IMR-90 (cell line): ENCODE measurements at regions not wholly inside any gene's neighbourhood (a gene's known extent, or its start where the extent isn't known, plus 50 kb on each side); places are given as distances from the start of the nearest gene placed in this dataset.

Experiments
- ATAC-seq: fragments of 200-7000 bp; cut with Tn5 transposase; 2 replicates; pipeline ENCODE4 v1.9.1; 2020; ENCODE audit warnings: low read depth, mild to moderate bottlenecking, moderate library complexity
- BruUV-seq: library from RNA; stranded (reverse); fragments of 400-500 nt; replicated peaks from 2 replicates; lab custom pipeline; 2021; lab: Mats Ljungman, UMichigan
- CTCF ChIA-PET: fragments of 300-600 bp; formaldehyde crosslinking; extraction: SDS; loops from one replicate; lab custom pipeline; 2021; ENCODE audit warnings: antibody characterized with exemption; lab: Yijun Ruan, JAX
- POLR2A ChIA-PET: fragments of 300-600 bp; sonication (Branson Sonifier 250); formaldehyde crosslinking; loops from one replicate; lab custom pipeline; 2022; ENCODE audit warnings: antibody characterized with exemption; ENCODE audit not compliant: unreplicated experiment; lab: Charles Lee
- DNase-seq: peaks from one replicate; pipeline ENCODE4 v3.0.0; 2013
- H2AFZ ChIP-seq: replicated peaks from 2 replicates; pipeline ENCODE3; 2013; ENCODE audit warnings: low read length, mild to moderate bottlenecking; ENCODE audit not compliant: poor library complexity
- H2AK5ac ChIP-seq: 2 replicates; pipeline ENCODE4 v1.6.1; 2013; ENCODE audit warnings: low read depth, low read length, inconsistent platforms
- H2AK9ac ChIP-seq: replicated peaks from 2 replicates; pipeline ENCODE3; 2013; ENCODE audit warnings: mild to moderate bottlenecking, low read depth, low read length, moderate library complexity; ENCODE audit not compliant: poor library complexity
- H2BK120ac ChIP-seq: 2 replicates; pipeline ENCODE4 v1.6.1; 2013; ENCODE audit warnings: low read depth, low read length, inconsistent platforms
- H2BK15ac ChIP-seq: 3 replicates; pipeline ENCODE4 v1.6.1; 2013; ENCODE audit warnings: low read depth, low read length, inconsistent platforms
- H2BK20ac ChIP-seq: 2 replicates; pipeline ENCODE4 v1.6.1; 2013; ENCODE audit warnings: low read depth, mild to moderate bottlenecking, inconsistent platforms, low read length, moderate library complexity
- H2BK5ac ChIP-seq: 2 replicates; pipeline ENCODE4 v1.6.1; 2013; ENCODE audit warnings: mild to moderate bottlenecking, low read depth, low read length, inconsistent platforms; ENCODE audit not compliant: poor library complexity, severe bottlenecking
- H3K14ac ChIP-seq: replicated peaks from 2 replicates; pipeline ENCODE4 v1.6.1; 2013; ENCODE audit warnings: low read depth, low read length, inconsistent platforms
- H3K18ac ChIP-seq: 2 replicates; pipeline ENCODE4 v1.6.1; 2013; ENCODE audit warnings: low read depth, low read length, control low read depth
- H3K23ac ChIP-seq: 2 replicates; pipeline ENCODE4 v1.6.1; 2013; ENCODE audit warnings: low read depth, low read length, inconsistent platforms
- H3K27ac ChIP-seq: 2 replicates; pipeline ENCODE4 v1.5.1; 2013; ENCODE audit warnings: mild to moderate bottlenecking, control low read depth, low read length; ENCODE audit not compliant: insufficient read depth
- H3K27me3 ChIP-seq: 2 replicates; pipeline ENCODE4 v1.6.1; 2013; ENCODE audit warnings: low read length; ENCODE audit not compliant: control insufficient read depth, insufficient read depth
- H3K36me3 ChIP-seq: 2 replicates; pipeline ENCODE4 v1.6.1; 2013; ENCODE audit warnings: low read length, mixed read lengths; ENCODE audit not compliant: control insufficient read depth, insufficient read depth
- H3K4ac ChIP-seq: 2 replicates; pipeline ENCODE4 v1.6.1; 2013; ENCODE audit warnings: low read depth, low read length, inconsistent platforms
- H3K4me1 ChIP-seq: 2 replicates; pipeline ENCODE4 v1.6.1; 2013; ENCODE audit warnings: low read length, mixed read lengths; ENCODE audit not compliant: control insufficient read depth, insufficient read depth
- H3K4me2 ChIP-seq: 2 replicates; pipeline ENCODE4 v1.6.1; 2013; ENCODE audit warnings: low read depth, mild to moderate bottlenecking, control low read depth, low read length, moderate library complexity
- H3K4me3 ChIP-seq: 2 replicates; pipeline ENCODE4 v1.5.1; 2013; ENCODE audit warnings: low read depth, mild to moderate bottlenecking, control low read depth, low read length, moderate library complexity; ENCODE audit not compliant: insufficient read depth
- H3K56ac ChIP-seq: 2 replicates; pipeline ENCODE4 v1.6.1; 2013; ENCODE audit warnings: low read length, inconsistent platforms; ENCODE audit not compliant: insufficient read depth; ENCODE audit errors: extremely low read depth
- H3K79me1 ChIP-seq, 2 experiments: 2 replicates each; pipeline ENCODE4 v1.6.1; 2013; ENCODE audit warnings: low read length in 2 of 2, inconsistent platforms in 1 of 2, low read depth in 1 of 2
- H3K9ac ChIP-seq: 2 replicates; pipeline ENCODE4 v1.6.1; 2013; ENCODE audit warnings: low read depth, low read length, control low read depth
- H3K9me1 ChIP-seq: 2 replicates; pipeline ENCODE4 v1.6.1; 2013; ENCODE audit warnings: low read length, inconsistent platforms; ENCODE audit not compliant: insufficient read depth
- H3K9me3 ChIP-seq: 2 replicates; pipeline ENCODE4 v1.6.1; 2013; ENCODE audit warnings: low read length; ENCODE audit not compliant: control insufficient read depth, insufficient read depth
- H4K20me1 ChIP-seq: 2 replicates; pipeline ENCODE4 v1.6.1; 2013; ENCODE audit warnings: low read length, inconsistent platforms; ENCODE audit not compliant: insufficient read depth
- H4K5ac ChIP-seq: 2 replicates; pipeline ENCODE4 v1.6.1; 2013; ENCODE audit warnings: mild to moderate bottlenecking, low read depth, low read length, control low read depth
- H4K8ac ChIP-seq, 2 experiments: 2 replicates each; pipeline ENCODE4 v1.6.1; 2013; ENCODE audit warnings: low read depth in 2 of 2, low read length in 2 of 2, control low read depth in 1 of 2, inconsistent platforms in 1 of 2
- H4K91ac ChIP-seq: 2 replicates; pipeline ENCODE4 v1.6.1; 2013; ENCODE audit warnings: low read depth, low read length, inconsistent platforms; ENCODE audit not compliant: insufficient read depth
- BHLHE40 ChIP-seq: fragments of 150-350 bp; IDR thresholded peaks from 2 replicates; pipeline ENCODE4 v1.6.1; 2016; ENCODE audit warnings: mild to moderate bottlenecking, low read depth, low read length
- CEBPB ChIP-seq: IDR thresholded peaks from 2 replicates; pipeline ENCODE4 v1.6.1; 2012; ENCODE audit warnings: low read depth, low read length, improper control_type of control experiment
- CHD1 ChIP-seq: IDR thresholded peaks from 2 replicates; pipeline ENCODE4 v1.6.1; 2012; ENCODE audit warnings: low read depth, low read length, improper control_type of control experiment
- FOS ChIP-seq: fragments of 150-350 bp; IDR thresholded peaks from 2 replicates; pipeline ENCODE4 v1.6.1; 2016; ENCODE audit warnings: low read depth, low read length
- MAFK ChIP-seq: IDR thresholded peaks from 2 replicates; pipeline ENCODE4 v1.6.1; 2012; ENCODE audit warnings: low read depth, low read length, improper control_type of control experiment
- MAZ ChIP-seq: IDR thresholded peaks from 2 replicates; pipeline ENCODE4 v1.6.1; 2012; ENCODE audit warnings: low read depth, mild to moderate bottlenecking, low read length, improper control_type of control experiment, moderate library complexity, borderline replicate concordance
- MXI1 ChIP-seq: IDR thresholded peaks from 2 replicates; pipeline ENCODE4 v1.6.1; 2012; ENCODE audit warnings: low read depth, mild to moderate bottlenecking, low read length, moderate library complexity, borderline replicate concordance
- NFE2L2 ChIP-seq: fragments of 150-350 bp; IDR thresholded peaks from 2 replicates; pipeline ENCODE4 v1.6.1; 2016; ENCODE audit warnings: low read depth, mild to moderate bottlenecking, low read length
- POLR2A ChIP-seq: IDR thresholded peaks from 2 replicates; pipeline ENCODE4 v1.6.1; 2012; ENCODE audit warnings: mild to moderate bottlenecking, low read depth, low read length
- RAD21 ChIP-seq: IDR thresholded peaks from 2 replicates; pipeline ENCODE4 v1.6.1; 2012; ENCODE audit warnings: low read length, improper control_type of control experiment
- RFX5 ChIP-seq: IDR thresholded peaks from 2 replicates; pipeline ENCODE4 v1.8.0; 2012; ENCODE audit warnings: low read depth, mild to moderate bottlenecking, low read length, moderate library complexity
- WGBS, 2 experiments: methylation state at CpG; one replicate each; pipeline versions ENCODE4 v1.1.5 to v1.1.7; 2013; ENCODE audit warnings: missing lambda C conversion rate in 2 of 2; ENCODE audit not compliant: insufficient read length in 1 of 2; ENCODE audit errors: extremely low coverage in 2 of 2; 5-methylcytosine and 5-hydroxymethylcytosine counted together
- dilution Hi-C: fragments of 300-500 bp; cut with HindIII; formaldehyde crosslinking; loops from one replicate; pipeline ENCODE4 v1.14.3; 2018; ENCODE audit warnings: low sequenced_read_pairs; ENCODE audit not compliant: unreplicated experiment
- in situ Hi-C: fragments of 300-500 bp; cut with MboI; formaldehyde crosslinking; loops from 3 replicates; pipeline ENCODE4 v1.14.3; 2019; ENCODE audit warnings: low sequenced_read_pairs, inconsistent platforms, mixed read lengths
- intact Hi-C: fragments of 100-400 bp; cut with micrococcal nuclease; formaldehyde crosslinking; loops from 2 replicates; pipeline ENCODE4 v1.10.0; 2022
- TF ChIP-seq, protein P1 (sequence below): conservative IDR thresholded peaks from 2 replicates; pipeline ENCODE4 v1.5.1; 2012; ENCODE audit warnings: mild to moderate bottlenecking, low read depth, low read length, improper control_type of control experiment
- TF ChIP-seq, protein P2 (sequence below): fragments of 150-350 bp; IDR thresholded peaks from 2 replicates; pipeline ENCODE4 v1.6.1; 2017; ENCODE audit warnings: mild to moderate bottlenecking, antibody characterized with exemption, low read length, low read depth
- TF ChIP-seq, protein P3 (sequence below): fragments of 150-350 bp; IDR thresholded peaks from 2 replicates; pipeline ENCODE4 v1.6.1; 2016; ENCODE audit warnings: low read depth, mild to moderate bottlenecking, low read length, moderate library complexity, borderline replicate concordance

- no peak for DNase-seq
- Histone ChIP-seq H3K56ac (no peak overlapping the region), H4K5ac (no peak overlapping the region), H4K8ac (no peak overlapping the region), H2AFZ (no peak overlapping the region), H2BK15ac (no peak overlapping the region), H2BK20ac (no peak overlapping the region), H4K91ac (no peak overlapping the region), H3K9me1 (no peaks in the 10 kb centered on the region), H3K9me3 (no peaks in the 10 kb centered on the region), H4K20me1 (no peaks in the 10 kb centered on the region), H2AK9ac (no peak overlapping the region), H3K23ac (no peak overlapping the region), H3K36me3 (no peaks in the 10 kb centered on the region), H3K14ac (no peak overlapping the region), H3K27ac (no peak overlapping the region), H3K18ac (no peak overlapping the region), H2AK5ac (no peak overlapping the region), H3K79me1 (no peaks in the 10 kb centered on the region), H2BK120ac (no peak overlapping the region), H3K4ac (no peak overlapping the region), H3K27me3 (no peaks in the 10 kb centered on the region), H2BK5ac (no peak overlapping the region), H3K4me3 (no peak overlapping the region), H3K9ac (no peak overlapping the region), H3K4me1 (no peaks in the 10 kb centered on the region), H3K4me2 (no peak overlapping the region)
- POLR2A ChIA-PET = no interaction called here
- ATAC-seq = no peak
- TF ChIP-seq BHLHE40 = no peak
- TF ChIP-seq CHD1 = no peak
- no peak for TF ChIP-seq MAZ
- TF ChIP-seq POLR2A = no peak
- no peak for TF ChIP-seq CEBPB
- TF ChIP-seq, protein P1, sequence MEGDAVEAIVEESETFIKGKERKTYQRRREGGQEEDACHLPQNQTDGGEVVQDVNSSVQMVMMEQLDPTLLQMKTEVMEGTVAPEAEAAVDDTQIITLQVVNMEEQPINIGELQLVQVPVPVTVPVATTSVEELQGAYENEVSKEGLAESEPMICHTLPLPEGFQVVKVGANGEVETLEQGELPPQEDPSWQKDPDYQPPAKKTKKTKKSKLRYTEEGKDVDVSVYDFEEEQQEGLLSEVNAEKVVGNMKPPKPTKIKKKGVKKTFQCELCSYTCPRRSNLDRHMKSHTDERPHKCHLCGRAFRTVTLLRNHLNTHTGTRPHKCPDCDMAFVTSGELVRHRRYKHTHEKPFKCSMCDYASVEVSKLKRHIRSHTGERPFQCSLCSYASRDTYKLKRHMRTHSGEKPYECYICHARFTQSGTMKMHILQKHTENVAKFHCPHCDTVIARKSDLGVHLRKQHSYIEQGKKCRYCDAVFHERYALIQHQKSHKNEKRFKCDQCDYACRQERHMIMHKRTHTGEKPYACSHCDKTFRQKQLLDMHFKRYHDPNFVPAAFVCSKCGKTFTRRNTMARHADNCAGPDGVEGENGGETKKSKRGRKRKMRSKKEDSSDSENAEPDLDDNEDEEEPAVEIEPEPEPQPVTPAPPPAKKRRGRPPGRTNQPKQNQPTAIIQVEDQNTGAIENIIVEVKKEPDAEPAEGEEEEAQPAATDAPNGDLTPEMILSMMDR = no peak
- no peak for TF ChIP-seq NFE2L2
- no peak for TF ChIP-seq FOS
- TF ChIP-seq, protein P2, sequence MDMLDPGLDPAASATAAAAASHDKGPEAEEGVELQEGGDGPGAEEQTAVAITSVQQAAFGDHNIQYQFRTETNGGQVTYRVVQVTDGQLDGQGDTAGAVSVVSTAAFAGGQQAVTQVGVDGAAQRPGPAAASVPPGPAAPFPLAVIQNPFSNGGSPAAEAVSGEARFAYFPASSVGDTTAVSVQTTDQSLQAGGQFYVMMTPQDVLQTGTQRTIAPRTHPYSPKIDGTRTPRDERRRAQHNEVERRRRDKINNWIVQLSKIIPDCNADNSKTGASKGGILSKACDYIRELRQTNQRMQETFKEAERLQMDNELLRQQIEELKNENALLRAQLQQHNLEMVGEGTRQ = no peak
- TF ChIP-seq RFX5 = no peak
- TF ChIP-seq, protein P3, sequence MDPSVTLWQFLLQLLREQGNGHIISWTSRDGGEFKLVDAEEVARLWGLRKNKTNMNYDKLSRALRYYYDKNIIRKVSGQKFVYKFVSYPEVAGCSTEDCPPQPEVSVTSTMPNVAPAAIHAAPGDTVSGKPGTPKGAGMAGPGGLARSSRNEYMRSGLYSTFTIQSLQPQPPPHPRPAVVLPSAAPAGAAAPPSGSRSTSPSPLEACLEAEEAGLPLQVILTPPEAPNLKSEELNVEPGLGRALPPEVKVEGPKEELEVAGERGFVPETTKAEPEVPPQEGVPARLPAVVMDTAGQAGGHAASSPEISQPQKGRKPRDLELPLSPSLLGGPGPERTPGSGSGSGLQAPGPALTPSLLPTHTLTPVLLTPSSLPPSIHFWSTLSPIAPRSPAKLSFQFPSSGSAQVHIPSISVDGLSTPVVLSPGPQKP = no peak
- TF ChIP-seq RAD21 = no peak
- no peak for TF ChIP-seq MXI1
- no peak for TF ChIP-seq MAFK
- no TSS peak for BruUV-seq
- dilution Hi-C loops (no loop called here), in situ Hi-C loops (no loop called here), intact Hi-C loops (no loop called here)
- 0% methylated on average over 1 of the region's 4 CpGs; no CpG with 5 or more reads in 1 of the 2 experiments for WGBS, 2 experiments
- CTCF ChIA-PET = interaction anchor here (1.1 kb wide), 1 partner anchor 10 kb away, joined by 3 read pairs; no protein-coding TSS in a partner anchor
Observed at GRCh38 chr2:198232281-198232680, 427.9 kb downstream of the PLCL1 start.
